Gastroesophageal sphincter (tissue), 3 donors: ENCODE measurements at regions not wholly inside any gene's neighbourhood (a gene's known extent, or its start where the extent isn't known, plus 50 kb on each side); places are given as distances from the start of the nearest gene placed in this dataset.

Experiments
- CTCF ChIP-seq, 4 experiments: fragments of 200-600 bp in 2 of 4; fragments of 450-650 bp in 2 of 4; sonication (generic) in 1 of 4; IDR thresholded peaks; one replicate each; pipeline ENCODE4 v1.5.1; 2017 to 2019; ENCODE audit warnings: antibody characterized with exemption in 4 of 4, mild to moderate bottlenecking in 2 of 4, moderate library complexity in 2 of 4
- EP300 ChIP-seq: sonication (generic); formaldehyde crosslinking; IDR thresholded peaks from one replicate; pipeline ENCODE4 v1.6.1; 2017; ENCODE audit warnings: antibody characterized with exemption, mild to moderate bottlenecking
- POLR2AphosphoS5 ChIP-seq: sonication (generic); formaldehyde crosslinking; IDR thresholded peaks from one replicate; pipeline ENCODE4 v1.6.1; 2017; ENCODE audit warnings: antibody characterized with exemption

GRCh38 chr1:187415065-187415464 lies 586.3 kb downstream of the PLA2G4A start:
- TF ChIP-seq POLR2AphosphoS5, result no peak
- no peak for TF ChIP-seq EP300
- TF ChIP-seq CTCF (IDR thresholded peaks at IDR 0.05), result no peak
